Activated T-cell treated with anti-CD3 and anti-CD28 coated beads, Interleukin-2, amount 50 U/mL, for 72 hours (primary cell): ENCODE measurements at regions not wholly inside any gene's neighbourhood (a gene's known extent, or its start where the extent isn't known, plus 50 kb on each side); places are given as distances from the start of the nearest gene placed in this dataset.

ENCODE experiments used
- ATAC-seq, 2 donors: fragments of 150-1000 bp; cut with Tn5 transposase; replicated peaks in 1 of 2; 2 replicates each; pipeline ENCODE4 v1.10.0; 2021; ENCODE audit warnings: moderate library complexity in 2 of 2, mild to moderate bottlenecking in 1 of 2
- DNase-seq, 2 donors: peaks; one replicate each; pipeline ENCODE4 v3.0.0; 2021 to 2022; ENCODE audit warnings: mixed read lengths in 1 of 2
- H3K27ac Mint-ChIP-seq: one replicate; pipeline ENCODE4 v1.8.0; 2022; ENCODE audit warnings: mild to moderate bottlenecking, moderate library complexity, mixed read lengths
- H3K27me3 Mint-ChIP-seq: one replicate; pipeline ENCODE4 v1.8.0; 2022; ENCODE audit warnings: low read depth, mixed read lengths
- H3K36me3 Mint-ChIP-seq, 2 donors: one replicate each; pipeline ENCODE4 v1.8.0; 2022; ENCODE audit warnings: mixed read lengths in 2 of 2, mild to moderate bottlenecking in 1 of 2; ENCODE audit not compliant: insufficient read depth in 2 of 2
- H3K4me1 Mint-ChIP-seq: one replicate; pipeline ENCODE4 v1.8.0; 2022; ENCODE audit warnings: low read depth, mixed read lengths
- H3K4me3 Mint-ChIP-seq, 2 donors: one replicate each; pipeline ENCODE4 v1.8.0; 2022; ENCODE audit warnings: mild to moderate bottlenecking in 2 of 2, mixed read lengths in 2 of 2, moderate library complexity in 2 of 2
- H3K9me3 Mint-ChIP-seq, 2 donors: one replicate each; pipeline ENCODE4 v1.8.0; 2022; ENCODE audit warnings: mixed read lengths in 2 of 2

DNA sequence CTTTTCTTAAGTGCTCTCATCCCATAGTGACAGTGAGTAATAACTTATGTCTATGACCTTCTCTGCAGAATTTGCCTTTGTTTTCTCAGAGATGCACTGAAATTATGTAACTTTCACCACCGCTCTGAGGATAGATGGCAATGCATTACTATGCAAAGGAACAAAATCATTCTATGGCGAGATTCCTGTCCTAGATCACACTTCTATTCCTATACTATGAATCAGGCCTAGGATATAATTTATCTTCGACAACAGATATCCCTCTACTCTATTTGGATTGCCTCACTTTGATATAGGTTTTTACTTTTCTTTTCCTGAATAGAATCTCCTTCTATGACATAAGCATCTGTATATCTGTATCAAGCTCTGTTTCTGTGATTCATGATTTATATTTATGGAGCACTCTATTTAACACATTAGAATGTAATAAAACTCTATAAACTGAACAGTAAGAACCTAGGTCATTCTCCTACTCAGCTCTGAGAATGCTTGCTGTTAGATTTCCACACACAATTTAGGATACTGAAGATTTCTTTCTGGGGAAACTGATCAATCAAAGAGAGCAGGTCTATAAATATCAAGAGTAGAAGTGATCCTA lies 1082.3 kb upstream of the ADGRL3 start:
- Mint-ChIP-seq H3K4me3 (no peak overlapping the region), H3K27me3 (no peaks in the 10 kb centered on the region), H3K4me1 (no peaks in the 10 kb centered on the region), H3K27ac (no peak overlapping the region), H3K9me3 (peaks cover 4 to 8% of the 10 kb centered on the region in 2 donors), H3K36me3 (no peaks in the 10 kb centered on the region)
- DNase-seq (no peak), ATAC-seq (no peak)

DNA sequence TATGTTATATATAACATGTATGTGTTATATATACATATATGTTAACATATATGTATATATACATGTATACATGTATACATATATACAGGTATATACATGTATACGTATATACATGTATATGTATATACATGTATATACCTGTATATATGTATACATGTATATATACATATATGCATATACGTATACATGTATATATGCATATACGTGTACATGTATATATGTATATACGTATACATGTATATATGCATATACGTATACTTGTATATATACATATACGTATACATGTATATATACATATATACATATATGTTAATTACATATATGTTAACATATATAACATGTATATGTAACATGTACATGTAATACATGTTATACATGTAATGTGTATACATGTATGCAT lies 1077.3 kb upstream of the ADGRL3 start:
- Mint-ChIP-seq H3K27ac (no peak overlapping the region), H3K9me3 (peaks cover 4 to 5% of the 10 kb centered on the region in 2 donors)

GRCh38 chr4:60128888-60129287 lies 1071.2 kb upstream of the ADGRL3 start:
- H3K4me1 Mint-ChIP-seq = no peaks in the 10 kb centered on the region
- no peaks in the 10 kb centered on the region for H3K27me3 Mint-ChIP-seq
- no peak overlapping the region for H3K4me3 Mint-ChIP-seq
- ATAC-seq = no peak
- peaks cover 5% of the 10 kb centered on the region in 2 donors for H3K9me3 Mint-ChIP-seq
- H3K36me3 Mint-ChIP-seq = no peaks in the 10 kb centered on the region
- no peak overlapping the region for H3K27ac Mint-ChIP-seq
- DNase-seq = no peak

More for the DNA sequence above, 1077.3 kb upstream of the ADGRL3 start:
- Mint-ChIP-seq H3K36me3 (no peaks in the 10 kb centered on the region), H3K27me3 (no peaks in the 10 kb centered on the region), H3K4me3 (no peak overlapping the region), H3K4me1 (no peaks in the 10 kb centered on the region)
- ATAC-seq (no peak), DNase-seq (no peak)

- Mint-ChIP-seq H3K4me3 (no peak overlapping the region), H3K27ac (no peak overlapping the region), H3K36me3 (no peaks in the 10 kb centered on the region), H3K27me3 (no peaks in the 10 kb centered on the region), H3K9me3 (peaks cover 5% of the 10 kb centered on the region in 2 donors), H3K4me1 (no peaks in the 10 kb centered on the region)
- no peak for DNase-seq
- ATAC-seq = no peak
Observed at GRCh38 chr4:60129740-60130139, 1070.4 kb upstream of the ADGRL3 start.

DNA sequence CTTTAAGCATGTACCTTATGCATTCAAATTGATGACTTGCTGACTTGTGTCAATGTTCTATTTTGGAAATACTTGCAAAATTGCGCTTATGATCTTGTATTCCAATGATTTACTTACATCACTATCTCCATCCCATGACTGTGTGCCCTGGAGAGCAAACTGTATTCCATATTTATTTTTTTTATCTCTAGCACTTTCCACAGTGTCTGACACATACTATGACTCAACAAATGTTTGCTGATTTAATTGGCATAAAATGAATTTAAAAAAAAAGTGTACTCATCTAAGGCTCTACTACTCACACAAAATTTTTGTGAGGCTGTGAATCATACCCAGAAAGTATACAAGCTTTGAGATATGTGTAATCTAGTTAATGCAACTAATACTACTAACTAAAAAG lies 1066.8 kb upstream of the ADGRL3 start:
- H3K9me3 Mint-ChIP-seq = peaks cover 3 to 5% of the 10 kb centered on the region in 2 donors
- ATAC-seq = no peak
- no peak for DNase-seq
- H3K4me3 Mint-ChIP-seq = no peak overlapping the region
- H3K27ac Mint-ChIP-seq = no peak overlapping the region
- H3K36me3 Mint-ChIP-seq = no peaks in the 10 kb centered on the region
- no peaks in the 10 kb centered on the region for H3K27me3 Mint-ChIP-seq
- no peaks in the 10 kb centered on the region for H3K4me1 Mint-ChIP-seq

GRCh38 chr4:60134099-60134498 lies 1066.0 kb upstream of the ADGRL3 start:
- H3K36me3 Mint-ChIP-seq = no peaks in the 10 kb centered on the region
- H3K4me3 Mint-ChIP-seq = no peak overlapping the region
- no peak for DNase-seq
- H3K9me3 Mint-ChIP-seq = peaks cover 3 to 5% of the 10 kb centered on the region in 2 donors
- H3K27me3 Mint-ChIP-seq = no peaks in the 10 kb centered on the region
- no peak for ATAC-seq
- no peaks in the 10 kb centered on the region for H3K4me1 Mint-ChIP-seq
- no peak overlapping the region for H3K27ac Mint-ChIP-seq

- H3K4me3 Mint-ChIP-seq = no peak overlapping the region
- H3K36me3 Mint-ChIP-seq = peaks cover 4 to 6% of the 10 kb centered on the region in 2 donors
- H3K27me3 Mint-ChIP-seq = no peaks in the 10 kb centered on the region
- no peak overlapping the region for H3K27ac Mint-ChIP-seq
- ATAC-seq (no peak), DNase-seq (no peak)
- H3K9me3 Mint-ChIP-seq = peaks cover 17 to 20% of the 10 kb centered on the region in 2 donors
- no peaks in the 10 kb centered on the region for H3K4me1 Mint-ChIP-seq
Observed at GRCh38 chr4:60155088-60155487, 1045.0 kb upstream of the ADGRL3 start.

DNA sequence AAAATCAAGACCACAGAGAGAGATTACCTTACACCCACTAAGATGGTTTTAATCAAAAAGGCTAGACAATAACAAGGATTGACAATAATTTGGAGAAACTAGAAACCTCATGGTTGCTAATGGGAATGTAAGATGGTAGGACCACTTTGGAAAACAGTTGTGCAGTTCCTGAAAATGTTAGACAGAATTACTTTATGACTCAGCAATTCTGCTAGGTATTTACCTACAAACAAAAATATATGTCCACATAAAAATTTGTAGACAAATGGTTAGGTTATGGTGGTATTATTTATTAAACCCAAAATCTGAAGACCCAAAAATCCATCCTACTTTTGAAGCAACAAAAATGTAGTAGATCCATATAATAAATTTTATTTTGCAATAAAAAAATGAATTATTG lies 1027.0 kb upstream of the ADGRL3 start:
- H3K4me1 Mint-ChIP-seq = no peaks in the 10 kb centered on the region
- no peak overlapping the region for H3K27ac Mint-ChIP-seq
- ATAC-seq = no peak
- H3K27me3 Mint-ChIP-seq = no peaks in the 10 kb centered on the region
- H3K9me3 Mint-ChIP-seq = peaks cover 3 to 6% of the 10 kb centered on the region in 2 donors
- no peaks in the 10 kb centered on the region for H3K36me3 Mint-ChIP-seq
- H3K4me3 Mint-ChIP-seq = no peak overlapping the region
- no peak for DNase-seq

GRCh38 chr4:60173718-60174117 lies 1026.4 kb upstream of the ADGRL3 start:
- H3K27me3 Mint-ChIP-seq = no peaks in the 10 kb centered on the region
- H3K4me1 Mint-ChIP-seq = no peaks in the 10 kb centered on the region
- H3K36me3 Mint-ChIP-seq = no peaks in the 10 kb centered on the region
- H3K27ac Mint-ChIP-seq = no peak overlapping the region
- no peak for DNase-seq
- peaks cover 3 to 6% of the 10 kb centered on the region in 2 donors for H3K9me3 Mint-ChIP-seq
- ATAC-seq = no peak
- no peak overlapping the region for H3K4me3 Mint-ChIP-seq

DNA sequence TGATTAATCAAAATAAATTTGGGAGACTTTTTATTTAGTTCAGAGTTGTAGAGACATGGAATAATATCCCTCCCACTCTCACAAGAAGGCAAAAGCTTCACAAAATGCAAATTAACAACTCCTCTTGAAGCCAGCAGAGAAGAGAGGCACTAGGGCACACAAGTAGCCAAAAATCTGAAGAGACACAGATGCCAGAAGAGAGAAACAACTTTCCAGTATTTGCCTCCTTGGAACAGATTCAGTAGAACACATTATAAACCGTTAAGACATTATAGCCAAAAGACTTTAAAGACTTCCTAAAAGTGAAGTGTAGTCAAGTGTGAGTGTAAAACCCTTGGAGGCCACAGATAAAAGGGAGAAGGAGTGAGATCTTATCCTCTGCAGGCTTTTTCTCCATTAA lies 1024.9 kb upstream of the ADGRL3 start:
- H3K36me3 Mint-ChIP-seq = no peaks in the 10 kb centered on the region

GRCh38 chr4:60187428-60187827 lies 1012.7 kb upstream of the ADGRL3 start:
- DNase-seq = no peak
- Mint-ChIP-seq H3K4me3 (no peak overlapping the region), H3K9me3 (peaks cover 9 to 14% of the 10 kb centered on the region in 2 donors), H3K27me3 (no peaks in the 10 kb centered on the region), H3K4me1 (no peaks in the 10 kb centered on the region), H3K36me3 (peaks cover 0 to 2% of the 10 kb centered on the region in 2 donors), H3K27ac (no peak overlapping the region)
- no peak for ATAC-seq

More for the DNA sequence above, 1024.9 kb upstream of the ADGRL3 start:
- no peak overlapping the region for H3K4me3 Mint-ChIP-seq
- H3K27ac Mint-ChIP-seq = no peak overlapping the region
- ATAC-seq = no peak
- no peaks in the 10 kb centered on the region for H3K27me3 Mint-ChIP-seq
- no peaks in the 10 kb centered on the region for H3K4me1 Mint-ChIP-seq
- DNase-seq = no peak
- H3K9me3 Mint-ChIP-seq = peaks cover 3 to 6% of the 10 kb centered on the region in 2 donors

DNA sequence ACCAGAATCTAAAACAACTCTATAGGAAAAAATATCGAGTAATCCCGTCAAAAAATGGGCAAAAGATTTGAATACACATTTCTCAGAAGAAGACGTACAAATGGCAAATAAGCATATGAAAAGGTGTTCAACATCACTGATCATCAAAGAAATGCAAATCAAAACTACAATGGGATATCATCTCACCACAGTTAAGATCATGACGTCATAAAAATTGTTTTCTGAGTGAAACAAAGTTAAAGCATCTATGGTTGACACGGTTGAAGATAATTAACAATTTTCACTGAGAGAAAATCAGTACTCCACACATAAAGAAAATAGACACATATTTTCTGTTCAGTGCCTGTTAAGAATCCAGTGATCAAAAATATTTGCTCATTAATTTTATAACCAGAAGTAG lies 1010.8 kb upstream of the ADGRL3 start:
- DNase-seq (no peak), ATAC-seq (no peak)
- Mint-ChIP-seq H3K27ac (no peak overlapping the region), H3K36me3 (no peaks in the 10 kb centered on the region), H3K9me3 (peaks cover 7 to 11% of the 10 kb centered on the region in 2 donors), H3K27me3 (no peaks in the 10 kb centered on the region), H3K4me1 (no peaks in the 10 kb centered on the region), H3K4me3 (no peak overlapping the region)

GRCh38 chr4:60194214-60194613 lies 1005.9 kb upstream of the ADGRL3 start:
- no peak overlapping the region for H3K4me3 Mint-ChIP-seq
- no peak overlapping the region for H3K27ac Mint-ChIP-seq

DNA sequence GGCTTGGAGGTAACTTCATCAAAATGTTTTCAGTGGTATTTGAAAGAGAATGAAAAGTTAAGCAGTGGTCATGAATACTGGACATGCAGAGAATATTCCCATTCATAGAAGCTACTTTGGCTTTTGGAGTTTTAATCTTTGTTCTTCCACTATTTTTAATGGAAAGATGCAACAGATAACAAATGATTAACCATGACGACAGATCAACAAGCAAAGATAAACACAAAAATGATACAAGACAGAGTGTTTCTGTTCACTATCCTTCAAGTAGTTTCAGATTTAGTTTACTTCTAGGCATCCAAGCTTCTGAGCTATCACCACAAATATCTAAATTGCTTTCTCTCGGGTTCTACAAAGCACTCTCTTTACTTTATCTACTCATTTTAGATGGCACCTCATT lies 1004.9 kb upstream of the ADGRL3 start:
- H3K4me1 Mint-ChIP-seq = no peaks in the 10 kb centered on the region

More at GRCh38 chr4:60194214-60194613, 1005.9 kb upstream of the ADGRL3 start:
- Mint-ChIP-seq H3K27me3 (no peaks in the 10 kb centered on the region), H3K36me3 (no peaks in the 10 kb centered on the region), H3K9me3 (peaks cover 0 to 6% of the 10 kb centered on the region in 2 donors), H3K4me1 (no peaks in the 10 kb centered on the region)
- no peak for ATAC-seq
- no peak for DNase-seq

More for the DNA sequence above, 1004.9 kb upstream of the ADGRL3 start:
- H3K27ac Mint-ChIP-seq = no peak overlapping the region
- H3K36me3 Mint-ChIP-seq = no peaks in the 10 kb centered on the region
- ATAC-seq (no peak), DNase-seq (no peak)
- no peaks in the 10 kb centered on the region for H3K27me3 Mint-ChIP-seq
- H3K9me3 Mint-ChIP-seq = peaks cover 0 to 6% of the 10 kb centered on the region in 2 donors
- H3K4me3 Mint-ChIP-seq = no peak overlapping the region
